Activated CD4-positive, alpha-beta memory T cell treated with anti-CD3 and anti-CD28 coated beads, Interleukin-2, amount 10 ng/mL, durations not matched to agents 7 days and 5 days (primary cell): ENCODE measurements at regions not wholly inside any gene's neighbourhood (a gene's known extent, or its start where the extent isn't known, plus 50 kb on each side); places are given as distances from the start of the nearest gene placed in this dataset.

Experiments used
- CTCF ChIA-PET: fragments of 350-600 bp; sonication (Branson Sonifier 250); formaldehyde crosslinking; loops from one replicate; lab custom pipeline; 2021; ENCODE audit warnings: antibody characterized with exemption, inconsistent platforms; lab: Charles Lee
- POLR2A ChIA-PET: fragments of 350-600 bp; sonication (Branson Sonifier 250); formaldehyde crosslinking; loops from one replicate; lab custom pipeline; 2021; ENCODE audit warnings: antibody characterized with exemption; lab: Charles Lee
- DNase-seq: peaks from one replicate; pipeline ENCODE4 v3.0.0-alpha.2; 2020
- H3K27ac Mint-ChIP-seq: one replicate; pipeline ENCODE4 v1.8.0; 2021; ENCODE audit warnings: mild to moderate bottlenecking, mixed read lengths
- H3K27me3 Mint-ChIP-seq: one replicate; pipeline ENCODE4 v1.8.0; 2021; ENCODE audit warnings: mixed read lengths
- H3K36me3 Mint-ChIP-seq: one replicate; pipeline ENCODE4 v1.8.0; 2021; ENCODE audit warnings: low read depth, mixed read lengths
- H3K4me1 Mint-ChIP-seq: one replicate; pipeline ENCODE4 v1.8.0; 2021; ENCODE audit warnings: mixed read lengths
- H3K4me3 Mint-ChIP-seq: one replicate; pipeline ENCODE4 v1.8.0; 2021; ENCODE audit warnings: mild to moderate bottlenecking, mixed read lengths
- H3K9me3 Mint-ChIP-seq: one replicate; pipeline ENCODE4 v1.8.0; 2021; ENCODE audit warnings: mixed read lengths

GRCh38 chr22:47625531-47626427, 863.3 kb downstream of the TBC1D22A start:
- no peak for DNase-seq
- no peaks in the 10 kb centered on the region for H3K36me3 Mint-ChIP-seq
- H3K4me1 Mint-ChIP-seq, result no peaks in the 10 kb centered on the region
- CTCF ChIA-PET, result no interaction called here
- H3K9me3 Mint-ChIP-seq, result peaks cover 3% of the 10 kb centered on the region
- H3K27ac Mint-ChIP-seq, result no peak overlapping the region
- H3K27me3 Mint-ChIP-seq, result no peaks in the 10 kb centered on the region
- POLR2A ChIA-PET, result no interaction called here
- no peak overlapping the region for H3K4me3 Mint-ChIP-seq

DNA sequence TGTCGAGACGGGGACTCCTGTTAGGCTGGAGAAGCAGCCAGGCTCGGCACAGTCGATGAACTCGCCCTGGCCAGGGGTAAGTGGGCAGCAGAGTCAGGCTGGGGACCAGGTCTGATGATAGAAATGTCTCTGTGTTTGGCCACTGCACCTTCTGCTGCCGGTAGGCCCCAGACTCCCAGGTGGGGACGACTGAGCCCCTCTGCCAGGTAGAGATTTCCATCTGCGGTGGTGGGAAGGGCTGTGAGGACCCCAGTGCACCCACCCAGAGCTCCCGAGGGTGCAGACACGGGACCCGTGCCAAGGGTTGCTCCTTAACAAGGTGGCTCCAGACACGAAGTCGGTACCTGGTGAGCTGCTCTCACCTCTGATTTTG, 862.5 kb downstream of the TBC1D22A start:
- no peaks in the 10 kb centered on the region for H3K27me3 Mint-ChIP-seq
- no peaks in the 10 kb centered on the region for H3K4me1 Mint-ChIP-seq
- no peak for DNase-seq
- H3K27ac Mint-ChIP-seq, result no peak overlapping the region
- H3K9me3 Mint-ChIP-seq, result peaks cover 3% of the 10 kb centered on the region
- no peak overlapping the region for H3K4me3 Mint-ChIP-seq
- ChIA-PET CTCF (no interaction called here), POLR2A (no interaction called here)
- H3K36me3 Mint-ChIP-seq, result no peaks in the 10 kb centered on the region

DNA sequence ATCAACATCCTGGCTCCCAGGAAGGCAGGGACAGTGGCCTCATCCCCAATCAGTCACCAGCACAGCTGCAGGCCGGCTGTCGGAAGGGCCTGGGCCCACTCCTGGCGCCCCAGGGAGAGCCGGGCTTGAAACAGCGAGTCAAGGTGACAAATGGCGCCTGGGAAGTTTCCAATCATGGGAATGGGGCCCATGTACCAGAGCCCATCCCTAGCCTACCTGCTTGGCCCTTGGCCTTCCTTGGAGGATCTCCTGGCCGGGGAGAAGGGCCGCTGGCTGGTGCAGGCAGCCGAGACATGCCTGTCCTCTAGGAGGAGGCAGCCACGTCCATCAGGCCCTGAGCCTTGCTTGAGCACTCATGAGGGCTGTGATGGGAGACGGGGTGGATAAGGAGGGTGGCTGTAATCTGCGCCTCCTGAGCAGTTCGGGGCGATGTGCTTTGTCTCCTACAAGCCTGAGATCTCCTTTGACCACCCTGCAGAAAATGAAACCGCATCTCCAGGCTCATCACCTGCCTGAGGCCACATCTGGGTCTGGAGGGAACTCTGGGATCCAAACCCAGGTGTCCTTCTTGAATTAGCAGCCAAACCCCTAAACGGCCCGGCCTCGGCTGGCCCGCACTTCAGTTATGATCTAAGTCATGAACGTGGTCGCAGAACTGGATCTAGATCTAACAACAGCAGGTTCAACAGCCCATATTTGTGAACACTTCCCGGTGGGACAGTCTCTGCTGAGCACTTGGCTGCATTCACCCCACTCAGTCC, 862.0 kb downstream of the TBC1D22A start:
- CTCF ChIA-PET, result no interaction called here
- Mint-ChIP-seq H3K27me3 (no peaks in the 10 kb centered on the region), H3K27ac (no peak overlapping the region), H3K36me3 (no peaks in the 10 kb centered on the region), H3K9me3 (peaks cover 3% of the 10 kb centered on the region), H3K4me1 (no peaks in the 10 kb centered on the region), H3K4me3 (no peak overlapping the region)
- DNase-seq, result no peak
- POLR2A ChIA-PET, result no interaction called here

DNA sequence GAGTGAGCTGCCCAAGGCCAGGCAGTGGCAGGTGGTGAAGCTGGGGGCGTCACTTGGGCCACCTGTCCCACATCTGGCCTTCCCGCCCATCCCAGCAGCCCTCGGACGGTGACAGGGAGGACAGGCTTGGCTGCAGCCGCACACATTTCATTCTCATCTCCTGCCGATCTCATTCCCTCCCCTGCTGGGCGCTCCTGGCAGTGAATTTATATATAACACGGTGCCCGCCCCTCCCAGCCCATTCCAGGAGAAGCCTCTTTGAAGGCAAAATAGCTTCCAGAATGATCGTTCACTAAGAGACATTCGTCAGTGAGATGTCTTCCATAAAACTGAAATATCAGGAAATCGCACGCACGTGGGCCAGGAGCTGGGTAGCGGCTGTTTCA, 861.3 kb downstream of the TBC1D22A start:
- DNase-seq, result no peak
- no peaks in the 10 kb centered on the region for H3K4me1 Mint-ChIP-seq
- peaks cover 3% of the 10 kb centered on the region for H3K9me3 Mint-ChIP-seq
- H3K27ac Mint-ChIP-seq, result no peak overlapping the region
- CTCF ChIA-PET, result no interaction called here
- H3K36me3 Mint-ChIP-seq, result no peaks in the 10 kb centered on the region
- POLR2A ChIA-PET, result no interaction called here
- H3K27me3 Mint-ChIP-seq, result no peaks in the 10 kb centered on the region
- no peak overlapping the region for H3K4me3 Mint-ChIP-seq

DNA sequence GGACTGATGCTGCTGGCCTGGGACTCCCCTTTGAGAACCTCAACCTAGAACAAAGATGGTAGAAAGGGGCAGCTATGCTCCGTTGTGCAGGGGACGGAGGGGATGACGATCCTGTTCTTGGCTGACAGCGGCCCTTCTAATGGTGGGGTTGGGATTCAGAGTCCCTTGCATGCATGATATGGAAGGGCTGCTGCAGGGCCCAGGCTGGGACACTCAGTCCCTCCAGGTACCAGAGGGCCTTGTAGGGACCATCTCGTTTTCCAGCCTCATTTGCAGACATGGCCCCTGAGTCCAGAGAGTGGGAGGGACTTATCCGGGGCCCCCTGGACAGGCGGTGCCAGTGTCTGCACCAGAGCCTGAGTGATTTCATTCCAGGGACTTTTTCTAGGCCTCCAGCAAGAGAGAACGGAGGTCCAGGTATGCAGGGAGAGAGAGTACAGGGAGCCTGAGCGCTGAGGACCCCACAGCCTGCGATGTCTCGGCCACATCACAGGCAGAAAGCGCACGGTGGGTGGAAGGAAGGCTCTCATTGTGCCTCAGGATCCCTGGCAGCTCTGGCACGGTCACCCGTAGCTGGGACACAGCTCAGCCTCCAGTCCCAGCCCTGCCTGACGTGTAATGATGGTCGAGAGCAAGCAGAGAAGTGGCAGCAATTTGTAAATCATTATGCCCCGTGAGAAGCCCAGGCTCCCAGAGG, 860.8 kb downstream of the TBC1D22A start:
- ChIA-PET CTCF (no interaction called here), POLR2A (no interaction called here)
- H3K4me1 Mint-ChIP-seq, result no peaks in the 10 kb centered on the region
- DNase-seq, result no peak
- H3K4me3 Mint-ChIP-seq, result no peak overlapping the region
- no peaks in the 10 kb centered on the region for H3K27me3 Mint-ChIP-seq
- no peaks in the 10 kb centered on the region for H3K36me3 Mint-ChIP-seq
- H3K27ac Mint-ChIP-seq, result no peak overlapping the region
- peaks cover 3% of the 10 kb centered on the region for H3K9me3 Mint-ChIP-seq

GRCh38 chr22:47622541-47622940, 860.1 kb downstream of the TBC1D22A start:
- H3K4me3 Mint-ChIP-seq, result no peak overlapping the region

DNA sequence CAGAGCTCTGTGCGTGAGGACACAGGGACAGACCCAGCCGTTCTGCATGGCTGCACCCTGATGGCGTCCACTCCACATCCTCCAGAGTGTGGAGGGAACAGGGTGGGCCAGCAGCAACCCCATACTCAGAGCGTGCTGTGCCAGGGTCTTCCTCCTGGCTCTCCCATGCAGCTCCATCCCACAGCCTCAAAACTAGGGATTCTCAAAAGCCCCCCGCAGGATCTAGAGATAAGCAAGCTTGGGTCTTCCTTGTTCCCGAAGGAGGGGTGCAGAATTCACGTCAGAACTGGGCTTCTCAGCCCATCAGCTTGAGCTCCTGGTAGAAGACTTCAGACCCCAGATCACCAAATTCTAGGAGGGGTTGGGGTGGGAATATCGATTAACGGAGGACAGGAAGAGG, 858.8 kb downstream of the TBC1D22A start:
- H3K9me3 Mint-ChIP-seq, result peaks cover 2% of the 10 kb centered on the region
- no peaks in the 10 kb centered on the region for H3K4me1 Mint-ChIP-seq
- ChIA-PET CTCF (no interaction called here), POLR2A (no interaction called here)
- H3K4me3 Mint-ChIP-seq, result no peak overlapping the region
- no peaks in the 10 kb centered on the region for H3K36me3 Mint-ChIP-seq
- no peaks in the 10 kb centered on the region for H3K27me3 Mint-ChIP-seq
- H3K27ac Mint-ChIP-seq, result no peak overlapping the region
- no peak for DNase-seq

More at GRCh38 chr22:47622541-47622940, 860.1 kb downstream of the TBC1D22A start:
- CTCF ChIA-PET, result no interaction called here
- Mint-ChIP-seq H3K36me3 (no peaks in the 10 kb centered on the region), H3K9me3 (peaks cover 2% of the 10 kb centered on the region), H3K4me1 (no peaks in the 10 kb centered on the region), H3K27me3 (no peaks in the 10 kb centered on the region), H3K27ac (no peak overlapping the region)
- no peak for DNase-seq
- POLR2A ChIA-PET, result no interaction called here

GRCh38 chr22:47620391-47620790, 857.9 kb downstream of the TBC1D22A start:
- no peaks in the 10 kb centered on the region for H3K36me3 Mint-ChIP-seq
- ChIA-PET CTCF (no interaction called here), POLR2A (no interaction called here)
- peaks cover 2% of the 10 kb centered on the region for H3K9me3 Mint-ChIP-seq
- no peak overlapping the region for H3K4me3 Mint-ChIP-seq
- H3K27me3 Mint-ChIP-seq, result no peaks in the 10 kb centered on the region
- no peak for DNase-seq
- no peaks in the 10 kb centered on the region for H3K4me1 Mint-ChIP-seq
- H3K27ac Mint-ChIP-seq, result no peak overlapping the region

DNA sequence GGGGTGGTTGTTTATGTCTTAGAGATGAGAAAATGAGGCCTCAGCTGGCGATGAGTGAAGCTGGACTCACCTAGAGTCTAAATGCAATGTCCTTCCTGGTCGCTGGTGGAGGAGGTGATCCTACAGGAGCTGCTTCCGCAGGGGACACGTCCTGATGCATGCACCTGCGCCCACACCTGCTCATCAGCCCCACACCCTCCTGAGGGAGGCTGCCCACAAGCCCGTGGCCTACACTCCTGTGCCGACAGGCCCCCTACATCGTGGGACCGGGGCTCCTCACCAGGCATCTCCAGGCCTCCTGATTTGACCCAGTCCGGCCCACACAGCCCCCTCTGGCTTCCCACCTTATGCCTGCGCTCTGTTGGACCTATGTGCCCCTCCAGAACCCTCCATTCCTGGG, 857.2 kb downstream of the TBC1D22A start:
- no peak overlapping the region for H3K27ac Mint-ChIP-seq
- H3K4me3 Mint-ChIP-seq, result no peak overlapping the region
- DNase-seq, result no peak
- POLR2A ChIA-PET, result no interaction called here
- no peaks in the 10 kb centered on the region for H3K27me3 Mint-ChIP-seq
- no peaks in the 10 kb centered on the region for H3K36me3 Mint-ChIP-seq
- H3K9me3 Mint-ChIP-seq, result peaks cover 2% of the 10 kb centered on the region
- CTCF ChIA-PET, result no interaction called here
- H3K4me1 Mint-ChIP-seq, result no peaks in the 10 kb centered on the region

- Mint-ChIP-seq H3K4me3 (no peak overlapping the region), H3K27ac (no peak overlapping the region), H3K36me3 (no peaks in the 10 kb centered on the region), H3K27me3 (no peaks in the 10 kb centered on the region), H3K4me1 (no peaks in the 10 kb centered on the region), H3K9me3 (peaks cover 2% of the 10 kb centered on the region)
- ChIA-PET CTCF (no interaction called here), POLR2A (no interaction called here)
- no peak for DNase-seq
Observed at GRCh38 chr22:47618180-47619010, 855.9 kb downstream of the TBC1D22A start.

- Mint-ChIP-seq H3K36me3 (no peaks in the 10 kb centered on the region), H3K4me1 (no peaks in the 10 kb centered on the region), H3K27me3 (no peaks in the 10 kb centered on the region), H3K4me3 (no peak overlapping the region), H3K9me3 (peaks cover 2% of the 10 kb centered on the region), H3K27ac (no peak overlapping the region)
- CTCF ChIA-PET, result no interaction called here
- POLR2A ChIA-PET, result no interaction called here
- no peak for DNase-seq
Observed at GRCh38 chr22:47617186-47617585, 854.7 kb downstream of the TBC1D22A start.

DNA sequence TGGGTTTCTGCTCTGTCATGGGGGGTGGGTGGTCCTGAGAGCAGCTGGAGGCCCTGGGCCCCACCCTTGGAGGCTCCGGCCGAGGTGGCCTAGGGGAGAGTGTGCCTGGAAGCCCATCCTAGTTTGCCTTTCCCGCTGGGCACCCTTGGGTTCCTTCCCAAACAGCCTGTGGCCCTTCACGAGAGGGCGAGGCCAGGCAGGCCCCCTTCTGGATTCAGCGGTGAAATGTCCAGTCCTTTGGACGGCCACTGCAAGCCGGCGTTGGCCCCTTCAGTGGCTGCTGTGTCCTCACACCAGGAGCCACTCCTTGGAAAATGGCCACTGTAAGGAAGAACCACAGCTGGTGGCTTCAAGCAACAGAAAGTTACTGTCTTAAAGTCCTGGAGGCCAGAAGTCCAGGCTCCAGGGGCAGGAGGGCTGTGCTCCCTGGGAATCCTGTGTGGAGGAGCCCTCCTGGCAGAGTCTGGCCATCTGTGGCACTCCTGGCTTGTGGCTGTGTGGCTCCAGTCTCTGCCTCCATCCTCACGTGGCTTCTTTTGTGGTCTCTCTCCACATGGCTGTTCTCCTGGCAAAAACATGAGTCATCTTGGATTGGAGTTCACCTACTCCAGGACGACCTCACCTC, 854.1 kb downstream of the TBC1D22A start:
- Mint-ChIP-seq H3K27me3 (no peaks in the 10 kb centered on the region), H3K4me3 (no peak overlapping the region), H3K27ac (no peak overlapping the region), H3K36me3 (no peaks in the 10 kb centered on the region), H3K4me1 (no peaks in the 10 kb centered on the region), H3K9me3 (peaks cover 2% of the 10 kb centered on the region)
- no peak for DNase-seq
- CTCF ChIA-PET, result no interaction called here
- POLR2A ChIA-PET, result no interaction called here
